Tibial nerve (tissue), 4 donors: ENCODE measurements at regions not wholly inside any gene's neighbourhood (a gene's known extent, or its start where the extent isn't known, plus 50 kb on each side); places are given as distances from the start of the nearest gene placed in this dataset.

Experiments used
- DNase-seq, 2 donors: peaks; one replicate each; pipeline ENCODE4 v3.0.0-alpha.2; 2019; ENCODE audit warnings: low spot score in 2 of 2
- H3K27ac ChIP-seq, 4 donors: fragments of 200-600 bp; sonication (generic) in 3 of 4; one replicate each; pipeline ENCODE4 v1.5.1; 2017 to 2019; ENCODE audit warnings: mild to moderate bottlenecking in 1 of 4
- H3K27me3 ChIP-seq, 2 donors: fragments of 200-600 bp; sonication (generic) in 1 of 2; one replicate each; pipeline versions ENCODE4 v1.5.1 to v1.6.0; 2017 to 2019
- H3K36me3 ChIP-seq, 3 donors: fragments of 200-600 bp; sonication (generic); one replicate each; pipeline ENCODE4 v1.5.1; 2018 to 2019
- H3K4me1 ChIP-seq, 4 donors: fragments of 200-600 bp; sonication (generic) in 3 of 4; one replicate each; pipeline ENCODE4 v1.5.1; 2017 to 2019
- H3K4me3 ChIP-seq, 4 donors: fragments of 200-600 bp; sonication (generic) in 3 of 4; one replicate each; pipeline ENCODE4 v1.5.1; 2017 to 2019; ENCODE audit warnings: mild to moderate bottlenecking in 1 of 4, moderate library complexity in 1 of 4
- H3K9me3 ChIP-seq, 4 donors: fragments of 200-600 bp; sonication (generic) in 3 of 4; one replicate each; pipeline ENCODE4 v1.5.1; 2017 to 2019
- CTCF ChIP-seq, 5 experiments: fragments of 200-600 bp in 3 of 5; fragments of 450-650 bp in 2 of 5; sonication (generic) in 3 of 5; IDR thresholded peaks; one replicate each; pipeline ENCODE4 v1.5.1; 2016 to 2019; ENCODE audit warnings: antibody characterized with exemption in 5 of 5, mild to moderate bottlenecking in 3 of 5, moderate library complexity in 2 of 5
- EP300 ChIP-seq, 2 donors: sonication (generic); formaldehyde crosslinking; IDR thresholded peaks; one replicate each; pipeline ENCODE4 v1.6.1; 2017; ENCODE audit warnings: antibody characterized with exemption in 2 of 2, mild to moderate bottlenecking in 1 of 2
- POLR2A ChIP-seq, 2 donors: fragments of 450-650 bp; IDR thresholded peaks; one replicate each; pipeline ENCODE4 v1.6.1; 2017; ENCODE audit warnings: antibody characterized with exemption in 2 of 2, mild to moderate bottlenecking in 2 of 2, moderate library complexity in 2 of 2
- WGBS, 2 donors: methylation state at CpG; one replicate each; pipeline ENCODE4 v1.1.5; 2018; 5-methylcytosine and 5-hydroxymethylcytosine counted together

GRCh38 chr3:152094406-152094805 is 174.3 kb upstream of the MBNL1 start:
- Histone ChIP-seq H3K27me3 (no peaks in the 10 kb centered on the region), H3K27ac (no peak overlapping the region), H3K4me1 (no peaks in the 10 kb centered on the region), H3K4me3 (no peak overlapping the region), H3K9me3 (no peaks in the 10 kb centered on the region), H3K36me3 (no peaks in the 10 kb centered on the region)
- DNase-seq = no peak
- no peak for TF ChIP-seq POLR2A (IDR thresholded peaks at IDR 0.05)
- no peak for TF ChIP-seq CTCF (IDR thresholded peaks at IDR 0.05)

- no peaks in the 10 kb centered on the region for H3K27me3 ChIP-seq
- H3K9me3 ChIP-seq = no peaks in the 10 kb centered on the region
- no peaks in the 10 kb centered on the region for H3K4me1 ChIP-seq
- TF ChIP-seq CTCF (IDR thresholded peaks at IDR 0.05) (no peak), POLR2A (IDR thresholded peaks at IDR 0.05) (no peak), EP300 (IDR thresholded peaks at IDR 0.05) (no peak)
- no peak for DNase-seq
- H3K4me3 ChIP-seq = no peak overlapping the region
- no peak overlapping the region for H3K27ac ChIP-seq
- no peaks in the 10 kb centered on the region for H3K36me3 ChIP-seq
These were observed 173.3 kb upstream of the MBNL1 start for GRCh38 chr3:152095472-152095871.

- no peaks in the 10 kb centered on the region for H3K27me3 ChIP-seq
- H3K4me1 ChIP-seq = no peaks in the 10 kb centered on the region
- TF ChIP-seq EP300 (IDR thresholded peaks at IDR 0.05) (no peak), CTCF (IDR thresholded peaks at IDR 0.05) (no peak), POLR2A (IDR thresholded peaks at IDR 0.05) (no peak)
- H3K9me3 ChIP-seq = no peaks in the 10 kb centered on the region
- WGBS, 2 donors = 89 to 96% methylated on average over 5 of the region's 5 CpGs
- no peak overlapping the region for H3K4me3 ChIP-seq
- no peak overlapping the region for H3K27ac ChIP-seq
- no peak for DNase-seq
- no peaks in the 10 kb centered on the region for H3K36me3 ChIP-seq
These were observed 172.3 kb upstream of the MBNL1 start for GRCh38 chr3:152096280-152096906.

- Histone ChIP-seq H3K27ac (no peak overlapping the region), H3K4me1 (no peaks in the 10 kb centered on the region), H3K9me3 (no peaks in the 10 kb centered on the region), H3K27me3 (no peaks in the 10 kb centered on the region), H3K36me3 (no peaks in the 10 kb centered on the region), H3K4me3 (no peak overlapping the region)
- no peak for TF ChIP-seq POLR2A (IDR thresholded peaks at IDR 0.05)
- TF ChIP-seq EP300 (IDR thresholded peaks at IDR 0.05) = no peak
- TF ChIP-seq CTCF (IDR thresholded peaks at IDR 0.05) = no peak
- DNase-seq = no peak
- 84 to 94% methylated on average over 2 of the region's 2 CpGs for WGBS, 2 donors
These were observed 171.6 kb upstream of the MBNL1 start for GRCh38 chr3:152097120-152097519.

GRCh38 chr3:152097770-152098169 is 171.0 kb upstream of the MBNL1 start:
- Histone ChIP-seq H3K27ac (no peak overlapping the region), H3K9me3 (no peaks in the 10 kb centered on the region), H3K4me3 (no peak overlapping the region), H3K4me1 (no peaks in the 10 kb centered on the region), H3K27me3 (no peaks in the 10 kb centered on the region), H3K36me3 (no peaks in the 10 kb centered on the region)
- DNase-seq = no peak
- TF ChIP-seq POLR2A (IDR thresholded peaks at IDR 0.05) (no peak), EP300 (IDR thresholded peaks at IDR 0.05) (no peak), CTCF (IDR thresholded peaks at IDR 0.05) (no peak)
- WGBS, 2 donors = 85 to 88% methylated on average over 3 of the region's 3 CpGs
